Body of pancreas (tissue), 4 donors: ENCODE measurements at regions not wholly inside any gene's neighbourhood (a gene's known extent, or its start where the extent isn't known, plus 50 kb on each side); places are given as distances from the start of the nearest gene placed in this dataset.

Experiments
- ATAC-seq: fragments of 150-250 bp; one replicate; pipeline ENCODE4 v1.9.1; 2016
- DNase-seq, 4 donors: peaks; one replicate each; pipeline ENCODE4 v3.0.0-alpha.2; 2019
- H3K27ac ChIP-seq, 4 donors: fragments of 200-600 bp; sonication (generic); 1 replicate in 3 of 4; 2 replicates in 1 of 4; pipeline versions ENCODE4 v1.5.1 to v1.6.1; 2016 to 2019; ENCODE audit warnings: mild to moderate bottlenecking in 1 of 4, mixed read lengths in 1 of 4, moderate library complexity in 1 of 4
- H3K27me3 ChIP-seq, 2 donors: fragments of 200-600 bp; sonication (generic); one replicate each; pipeline ENCODE4 v1.6.0; 2016; ENCODE audit warnings: mild to moderate bottlenecking in 1 of 2
- H3K36me3 ChIP-seq, 2 donors: fragments of 200-600 bp; sonication (generic); replicated peaks in 1 of 2; 2 replicates each; pipeline ENCODE4 v1.5.1; 2016; ENCODE audit warnings: low read depth in 2 of 2; ENCODE audit not compliant: insufficient read depth in 1 of 2
- H3K4me1 ChIP-seq: fragments of 200-600 bp; sonication (generic); one replicate; pipeline ENCODE4 v1.6.0; 2016
- H3K4me3 ChIP-seq, 2 donors: fragments of 200-600 bp; sonication (generic); 1 replicate in 1 of 2; 2 replicates in 1 of 2; pipeline ENCODE4 v1.5.1; 2016 to 2019
- H3K9me3 ChIP-seq, 3 donors: fragments of 200-600 bp; sonication (generic); 1 replicate in 2 of 3; 2 replicates in 1 of 3; pipeline ENCODE4 v1.5.1; 2016
- CTCF ChIP-seq, 7 experiments: fragments of 450-650 bp in 4 of 7; fragments of 200-600 bp in 3 of 7; sonication (generic) in 3 of 7; IDR thresholded peaks; one replicate each; pipeline ENCODE4 v1.5.1; 2016 to 2019; ENCODE audit warnings: antibody characterized with exemption in 7 of 7
- POLR2A ChIP-seq, 3 donors: fragments of 450-650 bp; IDR thresholded peaks; one replicate each; pipeline ENCODE4 v1.6.1; 2016; ENCODE audit warnings: antibody characterized with exemption in 3 of 3, mild to moderate bottlenecking in 2 of 3
- WGBS, 2 donors: methylation state at CpG; one replicate each; pipeline ENCODE4 v1.1.5; 2017; 5-methylcytosine and 5-hydroxymethylcytosine counted together
- intact Hi-C: fragments of 100-400 bp; cut with DNase I; formaldehyde crosslinking; loops from one replicate; pipeline ENCODE4 v1.15.1; 2023

- Histone ChIP-seq H3K27me3 (peaks cover 0 to 3% of the 10 kb centered on the region in 2 donors), H3K9me3 (peaks cover 0 to 4% (median 0%) of the 10 kb centered on the region in 3 donors), H3K27ac (no peak overlapping the region), H3K4me1 (no peaks in the 10 kb centered on the region), H3K36me3 (no peaks in the 10 kb centered on the region), H3K4me3 (no peak overlapping the region)
- DNase-seq (no peak), ATAC-seq (no peak)
- intact Hi-C loops, result no loop called here
- TF ChIP-seq CTCF (IDR thresholded peaks at IDR 0.05) (no peak), POLR2A (IDR thresholded peaks at IDR 0.05) (no peak)
These were observed 718.8 kb downstream of the BRINP1 start for GRCh38 chr9:118650417-118650816.

GRCh38 chr9:118651511-118651910 is 717.7 kb downstream of the BRINP1 start:
- H3K4me1 ChIP-seq, result no peaks in the 10 kb centered on the region
- DNase-seq, result no peak
- ATAC-seq, result no peak
- H3K27ac ChIP-seq, result no peak overlapping the region
- H3K36me3 ChIP-seq, result no peaks in the 10 kb centered on the region
- 45 to 50% methylated on average over 2 of the region's 2 CpGs for WGBS, 2 donors
- no peaks in the 10 kb centered on the region for H3K9me3 ChIP-seq
- intact Hi-C loops, result no loop called here
- no peak overlapping the region for H3K4me3 ChIP-seq
- TF ChIP-seq POLR2A (IDR thresholded peaks at IDR 0.05) (no peak), CTCF (IDR thresholded peaks at IDR 0.05) (no peak)
- peaks cover 0 to 3% of the 10 kb centered on the region in 2 donors for H3K27me3 ChIP-seq

GRCh38 chr9:118652258-118652657 is 717.0 kb downstream of the BRINP1 start:
- Histone ChIP-seq H3K4me1 (no peaks in the 10 kb centered on the region), H3K27me3 (peaks cover 0 to 3% of the 10 kb centered on the region in 2 donors), H3K36me3 (no peaks in the 10 kb centered on the region), H3K27ac (no peak overlapping the region), H3K9me3 (no peaks in the 10 kb centered on the region), H3K4me3 (no peak overlapping the region)
- ATAC-seq (no peak), DNase-seq (no peak)
- intact Hi-C loops, result no loop called here
- WGBS, 2 donors, result 49 to 55% methylated on average over 2 of the region's 2 CpGs
- TF ChIP-seq CTCF (IDR thresholded peaks at IDR 0.05) (no peak), POLR2A (IDR thresholded peaks at IDR 0.05) (no peak)

- Histone ChIP-seq H3K4me1 (no peaks in the 10 kb centered on the region), H3K9me3 (no peaks in the 10 kb centered on the region), H3K27ac (no peak overlapping the region), H3K4me3 (no peak overlapping the region), H3K36me3 (no peaks in the 10 kb centered on the region), H3K27me3 (no peaks in the 10 kb centered on the region)
- intact Hi-C loops, result no loop called here
- no peak for DNase-seq
- ATAC-seq, result no peak
- TF ChIP-seq CTCF (IDR thresholded peaks at IDR 0.05) (no peak), POLR2A (IDR thresholded peaks at IDR 0.05) (no peak)
- WGBS, 2 donors, result 59 to 60% methylated on average over 2 of the region's 2 CpGs
These were observed 716.3 kb downstream of the BRINP1 start for GRCh38 chr9:118652912-118653311.

- H3K27ac ChIP-seq, result no peak overlapping the region
- DNase-seq (no peak), ATAC-seq (no peak)
- H3K36me3 ChIP-seq, result no peaks in the 10 kb centered on the region
- no peaks in the 10 kb centered on the region for H3K4me1 ChIP-seq
- no peak overlapping the region for H3K4me3 ChIP-seq
- H3K9me3 ChIP-seq, result no peaks in the 10 kb centered on the region
- TF ChIP-seq CTCF (IDR thresholded peaks at IDR 0.05), result no peak
- no peak for TF ChIP-seq POLR2A (IDR thresholded peaks at IDR 0.05)
- intact Hi-C loops, result no loop called here
- 53 to 58% methylated on average over 6 of the region's 6 CpGs for WGBS, 2 donors
- H3K27me3 ChIP-seq, result no peaks in the 10 kb centered on the region
These were observed 710.2 kb downstream of the BRINP1 start for GRCh38 chr9:118659011-118659410.
